GM18861 (cell line): ENCODE measurements at regions not wholly inside any gene's neighbourhood (a gene's known extent, or its start where the extent isn't known, plus 50 kb on each side); places are given as distances from the start of the nearest gene placed in this dataset.
"Not testable (repeated sequence)": the region's sequence is repeated elsewhere in the genome, so short reads cannot be mapped to it uniquely, and the experiment has no call there.

Experiments
- ATAC-seq: cut with Tn5 transposase; IDR thresholded peaks from one replicate; pipeline ENCODE4 v1.9.1; 2021; ENCODE audit not compliant: unreplicated experiment

GRCh38 chr20:47844568-47844906, 59.3 kb upstream of the SULF2 start:
- ATAC-seq = not testable (repeated sequence)

- ATAC-seq = no peak
Measured at GRCh38 chr20:47843886-47844567, 58.7 kb upstream of the SULF2 start.

GRCh38 chr20:47842950-47843349, 57.7 kb upstream of the SULF2 start:
- ATAC-seq = not testable (repeated sequence)

GRCh38 chr20:47842004-47842403, 56.7 kb upstream of the SULF2 start:
- not testable (repeated sequence) for ATAC-seq

GRCh38 chr20:47836256-47836817, 51.1 kb upstream of the SULF2 start:
- not testable (repeated sequence) for ATAC-seq
